Hypothalamus (tissue), 51 donors: ENCODE measurements at regions not wholly inside any gene's neighbourhood (a gene's known extent, or its start where the extent isn't known, plus 50 kb on each side); places are given as distances from the start of the nearest gene placed in this dataset.

Experiments used
- DNase-seq, 51 donors: peaks; one replicate each; lab custom pipeline; 2025; lab: John Stamatoyannopoulos, UW

GRCh38 chr1:48164571-48164970 is 57.9 kb upstream of the SLC5A9 start:
- DNase-seq = peak in 1 of 51 donors; percentile 1

- no peak for DNase-seq
Measured at GRCh38 chr1:48160486-48161132, 61.9 kb upstream of the SLC5A9 start.

GRCh38 chr1:48139275-48139674 is 83.2 kb upstream of the SLC5A9 start:
- no peak for DNase-seq

GRCh38 chr1:48127735-48128685 is 94.5 kb upstream of the SLC5A9 start:
- no peak for DNase-seq

GRCh38 chr1:48123647-48124046 is 98.9 kb upstream of the SLC5A9 start:
- DNase-seq = no peak

GRCh38 chr1:48121955-48122354 is 100.6 kb upstream of the SLC5A9 start:
- no peak for DNase-seq

GRCh38 chr1:48120621-48121020 is 101.9 kb upstream of the SLC5A9 start:
- no peak for DNase-seq

- DNase-seq = no peak
Measured at GRCh38 chr1:48115835-48116234, 106.7 kb upstream of the SLC5A9 start.

GRCh38 chr1:48114596-48115382 is 107.7 kb upstream of the SLC5A9 start:
- DNase-seq = no peak

- DNase-seq = peak in 6 of 51 donors; percentile 2 to 53 (median 11)
Measured at GRCh38 chr1:48109390-48110013, 112.3 kb upstream of the TRABD2B start.

- no peak for DNase-seq
Measured at GRCh38 chr1:48107516-48107915, 110.3 kb upstream of the TRABD2B start.

GRCh38 chr1:48106049-48106448 is 108.9 kb upstream of the TRABD2B start:
- DNase-seq = no peak

GRCh38 chr1:48105165-48105564 is 108.0 kb upstream of the TRABD2B start:
- DNase-seq = no peak

GRCh38 chr1:48103495-48103894 is 106.3 kb upstream of the TRABD2B start:
- no peak for DNase-seq

GRCh38 chr1:48102766-48103165 is 105.6 kb upstream of the TRABD2B start:
- no peak for DNase-seq

GRCh38 chr1:48099072-48099773 is 102.0 kb upstream of the TRABD2B start:
- no peak for DNase-seq

- DNase-seq = peak in 16 of 51 donors; percentile 2 to 28 (median 14)
Measured at GRCh38 chr1:48093696-48094528, 96.7 kb upstream of the TRABD2B start.

GRCh38 chr1:48093147-48093546 is 96.0 kb upstream of the TRABD2B start:
- no peak for DNase-seq

GRCh38 chr1:48092401-48092800 is 95.2 kb upstream of the TRABD2B start:
- DNase-seq = no peak
